T-helper 1 cell (primary cell): ENCODE measurements at regions not wholly inside any gene's neighbourhood (a gene's known extent, or its start where the extent isn't known, plus 50 kb on each side); places are given as distances from the start of the nearest gene placed in this dataset.

Experiments used
- DNase-seq, 5 donors: peaks; one replicate each; pipeline ENCODE4 v3.0.0-alpha.2; 2012 to 2020

GRCh38 chr7:127530148-127530547 lies 55.2 kb downstream of the GCC1 start:
- no peak for DNase-seq

- no peak for DNase-seq
These were observed 57.8 kb downstream of the GCC1 start for GRCh38 chr7:127527561-127527960.

GRCh38 chr7:127525866-127526480 lies 59.4 kb downstream of the GCC1 start:
- no peak for DNase-seq

GRCh38 chr7:127516320-127516719 lies 69.1 kb downstream of the GCC1 start:
- DNase-seq: no peak

GRCh38 chr7:127514499-127514898 lies 70.9 kb downstream of the GCC1 start:
- DNase-seq: peak in 1 of 5 donors; percentile 20

GRCh38 chr7:127513311-127513710 lies 72.1 kb downstream of the GCC1 start:
- no peak for DNase-seq

- no peak for DNase-seq
These were observed 72.7 kb downstream of the GCC1 start for GRCh38 chr7:127512663-127513062.

GRCh38 chr7:127504715-127505114 lies 80.7 kb downstream of the GCC1 start:
- peak in 1 of 5 donors; percentile 9 for DNase-seq

- no peak for DNase-seq
These were observed 83.6 kb downstream of the GCC1 start for GRCh38 chr7:127501817-127502216.

GRCh38 chr7:127487381-127487780 lies 94.9 kb upstream of the ZNF800 start:
- DNase-seq: no peak

- no peak for DNase-seq
These were observed 94.1 kb upstream of the ZNF800 start for GRCh38 chr7:127486654-127487053.

- DNase-seq: no peak
These were observed 93.0 kb upstream of the ZNF800 start for GRCh38 chr7:127485482-127485881.

GRCh38 chr7:127484954-127485353 lies 92.4 kb upstream of the ZNF800 start:
- DNase-seq: no peak

GRCh38 chr7:127478461-127478860 lies 86.0 kb upstream of the ZNF800 start:
- no peak for DNase-seq

GRCh38 chr7:127478024-127478355 lies 85.5 kb upstream of the ZNF800 start:
- DNase-seq: no peak

- DNase-seq: no peak
These were observed 85.0 kb upstream of the ZNF800 start for GRCh38 chr7:127477295-127478023.

GRCh38 chr7:127476618-127477017 lies 84.1 kb upstream of the ZNF800 start:
- DNase-seq: no peak

GRCh38 chr7:127474457-127474856 lies 81.9 kb upstream of the ZNF800 start:
- no peak for DNase-seq

GRCh38 chr7:127473409-127473808 lies 80.9 kb upstream of the ZNF800 start:
- DNase-seq: no peak

- DNase-seq: no peak
These were observed 67.6 kb upstream of the ZNF800 start for GRCh38 chr7:127460077-127460476.

GRCh38 chr7:127451258-127451657 lies 58.8 kb upstream of the ZNF800 start:
- DNase-seq: peak in 1 of 5 donors; percentile 6

GRCh38 chr7:127448566-127448965 lies 56.1 kb upstream of the ZNF800 start:
- DNase-seq: no peak

- peak in 4 of 5 donors; percentile 27 to 69 (median 38) for DNase-seq
These were observed 54.9 kb upstream of the ZNF800 start for GRCh38 chr7:127447326-127447945.

GRCh38 chr7:127446842-127447241 lies 54.3 kb upstream of the ZNF800 start:
- DNase-seq: no peak
